Sigmoid colon (tissue), 4 donors: ENCODE measurements at regions not wholly inside any gene's neighbourhood (a gene's known extent, or its start where the extent isn't known, plus 50 kb on each side); places are given as distances from the start of the nearest gene placed in this dataset.

Experiments
- POLR2AphosphoS5 ChIP-seq, 4 donors: sonication (generic); formaldehyde crosslinking; IDR thresholded peaks; one replicate each; pipeline ENCODE4 v1.6.1; 2017; ENCODE audit warnings: antibody characterized with exemption in 4 of 4
- TF ChIP-seq, protein P1 (sequence below), 4 experiments: fragments of 450-650 bp in 3 of 4; fragments of 200-600 bp in 1 of 4; IDR thresholded peaks; one replicate each; pipeline ENCODE4 v1.5.1; 2016 to 2019; ENCODE audit warnings: antibody characterized with exemption in 4 of 4, mild to moderate bottlenecking in 3 of 4, moderate library complexity in 2 of 4

DNA sequence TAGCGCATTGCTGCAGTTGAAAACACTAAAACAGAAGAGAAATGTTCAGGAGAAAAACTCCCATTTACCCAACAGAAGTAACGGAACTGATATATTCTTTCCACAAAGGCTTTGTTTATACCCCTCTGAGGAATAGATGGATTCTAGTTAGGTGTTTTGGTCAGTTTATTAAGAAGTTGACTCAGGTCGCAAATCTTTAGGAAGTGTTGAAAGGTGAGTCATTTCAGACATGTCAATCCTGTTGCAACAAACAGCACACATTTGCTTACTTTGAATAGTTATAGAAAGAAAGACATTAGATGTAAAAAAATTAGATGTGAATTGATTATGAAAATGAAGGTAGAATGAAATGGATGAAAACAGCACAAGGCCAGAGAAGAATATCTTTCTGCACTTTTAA, 941.0 kb downstream of the KCNJ2 start:
- TF ChIP-seq, protein P1, sequence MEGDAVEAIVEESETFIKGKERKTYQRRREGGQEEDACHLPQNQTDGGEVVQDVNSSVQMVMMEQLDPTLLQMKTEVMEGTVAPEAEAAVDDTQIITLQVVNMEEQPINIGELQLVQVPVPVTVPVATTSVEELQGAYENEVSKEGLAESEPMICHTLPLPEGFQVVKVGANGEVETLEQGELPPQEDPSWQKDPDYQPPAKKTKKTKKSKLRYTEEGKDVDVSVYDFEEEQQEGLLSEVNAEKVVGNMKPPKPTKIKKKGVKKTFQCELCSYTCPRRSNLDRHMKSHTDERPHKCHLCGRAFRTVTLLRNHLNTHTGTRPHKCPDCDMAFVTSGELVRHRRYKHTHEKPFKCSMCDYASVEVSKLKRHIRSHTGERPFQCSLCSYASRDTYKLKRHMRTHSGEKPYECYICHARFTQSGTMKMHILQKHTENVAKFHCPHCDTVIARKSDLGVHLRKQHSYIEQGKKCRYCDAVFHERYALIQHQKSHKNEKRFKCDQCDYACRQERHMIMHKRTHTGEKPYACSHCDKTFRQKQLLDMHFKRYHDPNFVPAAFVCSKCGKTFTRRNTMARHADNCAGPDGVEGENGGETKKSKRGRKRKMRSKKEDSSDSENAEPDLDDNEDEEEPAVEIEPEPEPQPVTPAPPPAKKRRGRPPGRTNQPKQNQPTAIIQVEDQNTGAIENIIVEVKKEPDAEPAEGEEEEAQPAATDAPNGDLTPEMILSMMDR (IDR thresholded peaks at IDR 0.05) = no peak
- TF ChIP-seq POLR2AphosphoS5 (IDR thresholded peaks at IDR 0.05) = no peak
